Peyer's patch (tissue), 4 donors: ENCODE measurements at regions not wholly inside any gene's neighbourhood (a gene's known extent, or its start where the extent isn't known, plus 50 kb on each side); places are given as distances from the start of the nearest gene placed in this dataset.

Experiments
- POLR2A ChIP-seq, 2 donors: fragments of 450-650 bp; IDR thresholded peaks; one replicate each; pipeline ENCODE4 v1.5.1; 2017; ENCODE audit warnings: antibody characterized with exemption in 2 of 2, mild to moderate bottlenecking in 2 of 2, moderate library complexity in 2 of 2
- TF ChIP-seq, protein P1 (sequence below), 6 experiments: fragments of 450-650 bp in 4 of 6; fragments of 200-600 bp in 2 of 6; sonication (generic) in 1 of 6; IDR thresholded peaks; one replicate each; pipeline ENCODE4 v1.5.1; 2017 to 2019; ENCODE audit warnings: antibody characterized with exemption in 6 of 6, mild to moderate bottlenecking in 3 of 6, moderate library complexity in 1 of 6

DNA sequence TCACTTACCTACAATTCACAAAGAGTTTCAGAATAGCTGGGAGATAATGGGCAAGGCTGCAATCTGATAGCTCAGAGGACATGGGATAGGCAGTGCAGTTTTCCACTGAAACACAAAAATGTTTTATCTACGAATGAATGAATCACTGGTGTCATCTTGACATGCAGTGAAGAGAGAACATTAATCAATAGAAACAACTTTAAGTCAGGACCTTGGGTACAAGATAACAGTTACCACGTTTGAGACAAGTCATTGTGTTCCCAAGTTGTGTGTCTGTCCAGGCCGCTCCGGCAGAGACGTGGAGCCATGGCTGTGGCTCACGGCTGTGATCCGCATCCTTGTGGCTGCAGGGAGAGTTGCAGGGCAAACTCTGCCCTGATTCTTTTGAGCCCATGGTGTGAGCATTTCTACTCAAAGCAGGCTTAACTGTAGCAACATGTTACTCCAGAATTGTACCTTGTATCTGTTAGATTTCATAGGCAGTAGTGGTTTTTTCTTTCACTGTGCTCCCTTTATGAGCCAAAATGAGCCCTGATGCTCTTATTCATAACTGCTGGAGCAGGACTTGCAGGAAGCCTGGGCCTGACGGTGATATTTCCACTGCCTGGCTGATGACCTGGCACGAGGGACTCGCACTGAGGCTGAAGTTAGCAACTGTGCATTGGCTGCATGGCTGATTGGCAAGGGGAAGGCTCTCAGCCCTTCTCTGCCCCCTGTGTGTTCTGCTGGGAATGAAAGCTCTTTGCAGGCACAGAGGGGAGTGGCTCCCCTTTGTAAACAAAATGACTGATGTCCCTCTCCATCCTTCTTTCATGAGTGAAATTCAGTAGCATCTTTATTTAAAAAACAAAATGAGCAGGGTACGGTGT, 465.2 kb downstream of the AJAP1 start:
- TF ChIP-seq, protein P1, sequence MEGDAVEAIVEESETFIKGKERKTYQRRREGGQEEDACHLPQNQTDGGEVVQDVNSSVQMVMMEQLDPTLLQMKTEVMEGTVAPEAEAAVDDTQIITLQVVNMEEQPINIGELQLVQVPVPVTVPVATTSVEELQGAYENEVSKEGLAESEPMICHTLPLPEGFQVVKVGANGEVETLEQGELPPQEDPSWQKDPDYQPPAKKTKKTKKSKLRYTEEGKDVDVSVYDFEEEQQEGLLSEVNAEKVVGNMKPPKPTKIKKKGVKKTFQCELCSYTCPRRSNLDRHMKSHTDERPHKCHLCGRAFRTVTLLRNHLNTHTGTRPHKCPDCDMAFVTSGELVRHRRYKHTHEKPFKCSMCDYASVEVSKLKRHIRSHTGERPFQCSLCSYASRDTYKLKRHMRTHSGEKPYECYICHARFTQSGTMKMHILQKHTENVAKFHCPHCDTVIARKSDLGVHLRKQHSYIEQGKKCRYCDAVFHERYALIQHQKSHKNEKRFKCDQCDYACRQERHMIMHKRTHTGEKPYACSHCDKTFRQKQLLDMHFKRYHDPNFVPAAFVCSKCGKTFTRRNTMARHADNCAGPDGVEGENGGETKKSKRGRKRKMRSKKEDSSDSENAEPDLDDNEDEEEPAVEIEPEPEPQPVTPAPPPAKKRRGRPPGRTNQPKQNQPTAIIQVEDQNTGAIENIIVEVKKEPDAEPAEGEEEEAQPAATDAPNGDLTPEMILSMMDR (IDR thresholded peaks at IDR 0.05): no peak
- TF ChIP-seq POLR2A (IDR thresholded peaks at IDR 0.05): no peak
